ENCODE measurements at regions not wholly inside any gene's neighbourhood (a gene's known extent, or its start where the extent isn't known, plus 50 kb on each side); places are given as distances from the start of the nearest gene placed in this dataset.

GRCh38 chr5:56746553-56747339, 68.6 kb upstream of the MAP3K1 start:
- ATAC-seq (ENCODE audit: insufficient number of reproducible peaks, low FRiP score, low read depth) = no peak
- H3K36me3 ChIP-seq = no peaks in the 10 kb centered on the region
- H3K4me1 ChIP-seq (ENCODE audit: control insufficient read depth in 1 of 2, low read depth in 2 of 2) = peaks cover 4 to 13% of the 10 kb centered on the region in 2 donors
- H3K9me3 ChIP-seq = no peaks in the 10 kb centered on the region
- H3K27ac ChIP-seq = no peak overlapping the region
- DNase-seq (ENCODE audit: low spot score) = no peak
- no peak for TF ChIP-seq CTCF (IDR thresholded peaks at IDR 0.05)
- no peak overlapping the region for H3K4me3 ChIP-seq
- H3K27me3 ChIP-seq (replicated peaks; ENCODE audit: insufficient read depth) = no peaks in the 10 kb centered on the region

GRCh38 chr5:56745864-56746263, 69.5 kb upstream of the MAP3K1 start:
- no peak overlapping the region for H3K4me3 ChIP-seq
- DNase-seq (ENCODE audit: low spot score) (no peak), ATAC-seq (ENCODE audit: insufficient number of reproducible peaks, low FRiP score, low read depth) (no peak)
- no peaks in the 10 kb centered on the region for H3K27me3 ChIP-seq (replicated peaks; ENCODE audit: insufficient read depth)
- TF ChIP-seq CTCF (IDR thresholded peaks at IDR 0.05) = no peak
- peaks cover 0 to 8% of the 10 kb centered on the region in 2 donors for H3K4me1 ChIP-seq (ENCODE audit: control insufficient read depth in 1 of 2, low read depth in 2 of 2)
- H3K36me3 ChIP-seq = no peaks in the 10 kb centered on the region
- H3K27ac ChIP-seq = no peak overlapping the region
- no peaks in the 10 kb centered on the region for H3K9me3 ChIP-seq

- Histone ChIP-seq H3K27me3 (replicated peaks; ENCODE audit: insufficient read depth) (no peaks in the 10 kb centered on the region), H3K4me3 (no peak overlapping the region), H3K27ac (no peak overlapping the region), H3K9me3 (no peaks in the 10 kb centered on the region), H3K36me3 (no peaks in the 10 kb centered on the region), H3K4me1 (ENCODE audit: control insufficient read depth in 1 of 2, low read depth in 2 of 2) (peaks cover 0 to 6% of the 10 kb centered on the region in 2 donors)
- ATAC-seq (ENCODE audit: insufficient number of reproducible peaks, low FRiP score, low read depth) (no peak), DNase-seq (ENCODE audit: low spot score) (no peak)
- TF ChIP-seq CTCF (IDR thresholded peaks at IDR 0.05) = no peak
Observed at GRCh38 chr5:56740868-56741267, 74.5 kb upstream of the MAP3K1 start.

- no peak for ATAC-seq (ENCODE audit: insufficient number of reproducible peaks, low FRiP score, low read depth)
- H3K4me1 ChIP-seq (ENCODE audit: control insufficient read depth in 1 of 2, low read depth in 2 of 2) = peaks cover 0 to 8% of the 10 kb centered on the region in 2 donors
- no peaks in the 10 kb centered on the region for H3K27me3 ChIP-seq (replicated peaks; ENCODE audit: insufficient read depth)
- H3K4me3 ChIP-seq = no peak overlapping the region
- no peak overlapping the region for H3K27ac ChIP-seq
- H3K36me3 ChIP-seq = no peaks in the 10 kb centered on the region
- no peak for TF ChIP-seq CTCF (IDR thresholded peaks at IDR 0.05)
- no peaks in the 10 kb centered on the region for H3K9me3 ChIP-seq
- no peak for DNase-seq (ENCODE audit: low spot score)
Observed at GRCh38 chr5:56739990-56740389, 75.4 kb upstream of the MAP3K1 start.

GRCh38 chr5:56737951-56738606, 77.3 kb upstream of the MAP3K1 start:
- TF ChIP-seq CTCF (IDR thresholded peaks at IDR 0.05) = no peak
- ATAC-seq (ENCODE audit: insufficient number of reproducible peaks, low FRiP score, low read depth) (no peak), DNase-seq (ENCODE audit: low spot score) (no peak)
- Histone ChIP-seq H3K4me1 (ENCODE audit: control insufficient read depth in 1 of 2, low read depth in 2 of 2) (peaks cover 0 to 21% of the 10 kb centered on the region in 2 donors), H3K4me3 (no peak overlapping the region), H3K36me3 (no peaks in the 10 kb centered on the region), H3K9me3 (no peaks in the 10 kb centered on the region), H3K27ac (no peak overlapping the region), H3K27me3 (replicated peaks; ENCODE audit: insufficient read depth) (no peaks in the 10 kb centered on the region)

Measured in thoracic aorta (tissue), 2 donors.